ENCODE measurements at regions not wholly inside any gene's neighbourhood (a gene's known extent, or its start where the extent isn't known, plus 50 kb on each side); places are given as distances from the start of the nearest gene placed in this dataset.
"Not testable (repeated sequence)": the region's sequence is repeated elsewhere in the genome, so short reads cannot be mapped to it uniquely, and the experiment has no call there.

- no peak for DNase-seq
These were observed 102.7 kb upstream of the ARHGAP42 start for GRCh38 chr11:100584201-100584985.

DNA sequence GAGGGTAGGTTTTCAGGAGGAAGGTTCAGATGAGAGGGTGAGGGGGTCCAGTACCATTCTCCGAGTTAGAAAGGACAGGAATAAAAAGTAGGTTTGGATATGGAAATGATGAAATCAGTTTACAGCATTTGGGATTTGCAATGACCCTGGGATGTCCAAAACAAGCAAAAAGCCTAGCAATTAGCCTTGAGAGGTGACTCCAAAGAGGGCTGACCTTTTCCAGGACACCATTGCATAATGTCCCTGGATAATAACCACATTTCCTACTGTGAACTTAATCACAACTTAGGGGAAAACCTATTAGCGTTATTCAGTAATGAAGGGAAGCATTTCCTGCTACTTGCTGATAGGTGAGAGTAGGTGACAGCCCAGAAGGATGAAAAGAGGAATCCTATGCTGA, 101.4 kb upstream of the ARHGAP42 start:
- DNase-seq = no peak

DNA sequence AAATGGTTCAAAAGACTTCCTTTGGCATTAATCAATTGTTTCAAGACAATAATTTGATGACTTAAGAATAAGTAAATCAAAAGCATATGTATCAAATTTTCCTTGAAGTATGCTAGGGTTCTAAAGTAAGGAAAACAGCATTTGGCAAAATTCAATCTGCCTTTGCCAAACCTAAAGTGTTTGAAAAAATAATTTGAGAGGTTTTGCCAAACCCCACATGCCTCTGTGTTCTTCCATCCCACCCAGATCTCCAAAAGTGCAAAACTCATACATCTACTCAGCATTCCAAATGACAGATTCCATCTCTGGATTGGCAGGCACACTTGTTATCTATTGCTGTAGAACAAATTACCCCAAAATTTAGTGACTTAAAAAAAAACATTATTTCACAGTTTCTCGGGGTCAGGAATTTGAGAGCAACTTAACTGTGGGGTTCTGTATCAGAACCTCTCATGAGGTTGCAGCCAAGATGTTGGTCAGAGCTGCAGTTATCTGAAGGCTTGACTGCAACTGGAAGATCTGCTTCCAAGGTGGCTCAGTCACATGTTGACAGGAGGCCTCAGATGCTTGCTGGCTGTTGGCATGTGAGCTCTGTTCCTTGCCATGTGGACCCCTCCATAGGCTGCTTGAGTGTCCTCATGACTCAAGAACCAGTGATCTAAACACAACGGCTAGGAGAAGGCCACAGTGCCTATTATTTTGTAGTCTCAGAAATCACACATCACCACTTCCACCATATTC, 100.6 kb upstream of the ARHGAP42 start:
- no peak for DNase-seq

GRCh38 chr11:100592619-100593260, 94.3 kb upstream of the ARHGAP42 start:
- no peak for DNase-seq

- DNase-seq = no peak
These were observed 93.8 kb upstream of the ARHGAP42 start for GRCh38 chr11:100593291-100593690.

GRCh38 chr11:100594320-100594719, 92.8 kb upstream of the ARHGAP42 start:
- no peak for DNase-seq

GRCh38 chr11:100600941-100601340, 86.1 kb upstream of the ARHGAP42 start:
- DNase-seq = no peak

GRCh38 chr11:100602716-100603115, 84.4 kb upstream of the ARHGAP42 start:
- DNase-seq = no peak

DNA sequence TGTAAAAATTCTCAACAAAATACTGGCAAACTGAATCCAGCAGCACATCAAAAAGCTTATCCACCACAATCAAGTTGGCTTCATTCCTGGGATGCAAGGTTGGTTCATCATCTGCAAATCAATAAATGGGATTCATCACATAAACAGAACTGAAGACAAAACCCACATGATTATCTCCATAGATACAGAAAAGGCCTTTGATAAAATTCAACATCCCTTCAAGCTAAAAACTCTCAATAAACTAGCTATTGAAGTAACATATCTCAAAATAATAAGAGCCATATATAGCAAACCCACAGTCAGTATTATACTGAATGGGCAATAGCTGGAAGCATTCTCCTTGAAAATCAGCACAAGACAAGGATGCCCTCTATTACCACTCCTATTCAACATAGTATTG, 79.3 kb upstream of the ARHGAP42 start:
- not testable (repeated sequence) for DNase-seq

GRCh38 chr11:100612766-100613165, 74.3 kb upstream of the ARHGAP42 start:
- no peak for DNase-seq

GRCh38 chr11:100618914-100619313, 68.2 kb upstream of the ARHGAP42 start:
- no peak for DNase-seq

DNA sequence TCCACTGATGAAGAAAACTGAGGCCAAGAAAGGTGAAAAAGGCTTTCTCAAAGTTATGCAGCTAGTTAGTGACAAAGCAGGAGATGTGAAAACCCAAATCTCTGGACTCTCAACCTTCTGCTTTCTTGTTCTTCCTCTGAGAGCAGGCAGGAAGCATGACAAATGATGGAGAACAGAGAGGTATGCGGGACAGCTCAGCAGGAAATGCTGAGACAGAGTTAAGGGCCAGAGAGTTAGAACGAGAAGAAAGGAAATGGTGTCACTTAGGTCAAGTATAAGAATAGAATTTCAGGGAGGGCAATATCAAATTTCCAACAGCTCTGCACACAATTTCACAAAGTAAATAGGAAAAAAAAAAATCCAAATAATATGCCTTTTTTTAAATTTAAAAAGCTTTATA, 67.6 kb upstream of the ARHGAP42 start:
- no peak for DNase-seq

DNA sequence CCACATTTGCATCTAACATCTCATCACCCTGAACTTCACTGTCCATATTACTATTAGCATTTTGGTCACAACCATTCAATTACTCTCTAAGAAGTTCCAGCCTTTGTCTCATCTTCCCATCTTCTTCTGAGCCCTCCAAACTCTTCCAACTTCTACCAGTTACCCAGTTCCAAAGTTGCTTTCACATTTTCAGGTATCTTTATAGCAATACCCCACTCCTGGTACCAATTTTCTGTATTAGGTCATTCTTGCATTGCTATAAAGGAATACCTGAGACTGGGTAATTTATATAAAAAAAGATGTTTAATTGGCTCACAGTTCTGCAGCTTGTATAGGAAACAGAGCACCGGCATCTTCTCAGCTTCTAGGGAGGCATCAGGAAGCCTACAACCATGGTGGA, 64.7 kb upstream of the ARHGAP42 start:
- no peak for DNase-seq

DNA sequence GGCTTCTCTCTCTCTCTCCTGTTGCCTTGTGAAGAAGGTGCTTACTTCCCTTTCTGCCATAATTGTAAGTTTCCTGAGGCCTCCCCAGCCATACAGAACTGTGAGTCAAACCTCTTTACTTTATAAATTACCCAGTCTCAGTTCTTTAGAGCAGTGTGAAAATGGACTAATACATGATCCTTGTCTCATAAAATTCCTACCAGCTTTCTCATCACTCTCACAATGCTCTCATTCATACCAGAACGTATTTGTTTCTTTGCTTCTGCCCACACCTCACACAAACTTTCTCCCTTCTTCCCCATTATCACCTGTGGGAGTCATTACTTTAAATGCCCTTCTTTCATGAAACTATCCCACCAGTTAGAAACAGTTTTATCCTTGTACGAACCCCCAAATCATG, 62.7 kb upstream of the ARHGAP42 start:
- DNase-seq = no peak

GRCh38 chr11:100625041-100625440, 62.0 kb upstream of the ARHGAP42 start:
- no peak for DNase-seq

- DNase-seq = no peak
These were observed 57.4 kb upstream of the ARHGAP42 start for GRCh38 chr11:100629671-100630070.

GRCh38 chr11:100630898-100631297, 56.2 kb upstream of the ARHGAP42 start:
- no peak for DNase-seq

DNA sequence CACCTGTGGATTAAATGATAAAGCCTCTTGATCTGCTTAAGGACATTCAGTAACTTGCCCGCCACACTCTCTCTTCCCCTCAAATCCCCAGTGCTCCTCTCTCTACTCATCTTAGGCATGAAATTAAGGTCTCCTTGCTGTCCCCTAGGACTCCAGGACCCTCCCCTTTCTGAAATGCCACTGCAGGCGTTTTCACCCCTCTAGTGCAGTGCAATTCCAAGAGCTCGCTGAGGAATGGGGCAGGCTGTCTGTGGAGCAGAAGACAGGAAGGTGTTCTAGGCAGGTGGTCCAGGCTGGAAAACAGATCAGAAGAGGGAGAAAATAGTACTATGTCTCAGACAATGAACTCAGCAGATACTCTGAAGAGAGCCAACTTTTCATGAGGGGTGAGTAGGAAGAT, 55.8 kb upstream of the ARHGAP42 start:
- no peak for DNase-seq

DNA sequence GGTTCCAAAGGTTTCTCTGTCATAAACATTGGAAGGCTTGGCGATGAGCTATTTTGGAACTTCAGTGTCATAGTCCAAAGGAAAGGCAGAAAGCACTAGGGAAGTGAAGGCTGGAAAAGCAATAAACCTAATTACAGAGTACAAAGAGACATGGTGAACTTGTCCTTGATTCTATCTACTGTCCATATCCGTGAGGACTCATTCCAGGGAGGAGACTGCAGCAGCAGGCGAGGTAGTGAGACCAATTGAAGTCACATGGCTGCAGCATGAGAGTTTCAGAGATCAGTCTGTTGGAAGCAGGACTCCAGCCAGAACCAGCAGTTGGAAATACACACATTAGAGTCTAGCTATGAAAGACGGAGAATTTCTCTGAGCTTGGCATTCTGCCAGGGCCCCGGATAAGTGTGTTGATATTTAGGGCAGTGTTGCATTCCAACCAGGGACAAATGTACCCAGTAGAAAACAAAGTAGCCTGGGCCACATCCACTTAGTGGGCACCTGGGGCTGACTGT, 54.1 kb upstream of the ARHGAP42 start:
- no peak for DNase-seq

DNA sequence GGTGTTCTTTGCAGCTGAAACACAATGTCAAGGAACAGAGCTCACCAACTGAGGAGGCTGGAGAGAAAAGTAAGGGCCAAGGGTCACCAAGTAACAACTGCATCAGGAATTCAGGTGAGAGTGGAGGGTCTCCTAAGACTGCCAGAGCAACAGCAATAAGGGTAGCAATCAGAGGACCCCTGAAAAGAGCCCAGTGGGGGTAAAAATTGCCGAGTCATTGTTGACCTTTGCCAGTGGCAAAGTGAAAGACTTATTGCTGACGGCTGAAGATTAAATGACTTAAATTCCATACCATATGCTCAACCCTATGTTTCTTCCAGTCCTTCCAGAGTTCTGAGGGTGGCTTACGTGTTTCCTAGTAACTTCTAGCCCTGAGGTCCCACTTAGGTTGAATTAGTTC, 51.9 kb upstream of the ARHGAP42 start:
- no peak for DNase-seq

DNA sequence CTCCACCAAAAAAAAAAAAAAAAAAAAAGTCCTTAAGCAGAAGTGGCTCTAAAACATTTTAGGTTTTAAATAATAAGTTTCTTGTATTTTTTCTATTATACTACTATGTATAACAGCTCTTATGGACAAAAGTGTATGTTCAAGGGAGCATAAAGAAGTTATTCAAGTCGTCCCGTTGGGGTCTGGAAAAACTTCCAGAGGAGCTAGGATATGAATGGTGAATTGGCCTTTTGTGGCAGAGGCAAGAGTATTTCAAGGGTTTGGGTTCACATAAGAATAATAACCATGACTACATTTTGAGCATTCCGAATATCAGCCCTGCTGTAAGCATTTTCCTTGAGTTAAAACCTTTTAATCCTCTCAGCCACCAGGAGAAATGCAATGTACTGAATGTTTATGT, 50.6 kb upstream of the ARHGAP42 start:
- no peak for DNase-seq

Data from NCI-H1930 (cell line).